22Rv1 (cell line): ENCODE measurements at regions not wholly inside any gene's neighbourhood (a gene's known extent, or its start where the extent isn't known, plus 50 kb on each side); places are given as distances from the start of the nearest gene placed in this dataset.
"Not testable (repeated sequence)": the region's sequence is repeated elsewhere in the genome, so short reads cannot be mapped to it uniquely, and the experiment has no call there.

Source experiments
- ZFX ChIP-seq: fragments of 450-650 bp; IDR thresholded peaks from 2 replicates; pipeline ENCODE4 v1.6.1; 2017; ENCODE audit warnings: antibody characterized with exemption, borderline replicate concordance
- TF ChIP-seq, protein P1 (sequence below): fragments of 450-650 bp; IDR thresholded peaks from 2 replicates; pipeline ENCODE4 v1.5.1; 2017; ENCODE audit warnings: mild to moderate bottlenecking

DNA sequence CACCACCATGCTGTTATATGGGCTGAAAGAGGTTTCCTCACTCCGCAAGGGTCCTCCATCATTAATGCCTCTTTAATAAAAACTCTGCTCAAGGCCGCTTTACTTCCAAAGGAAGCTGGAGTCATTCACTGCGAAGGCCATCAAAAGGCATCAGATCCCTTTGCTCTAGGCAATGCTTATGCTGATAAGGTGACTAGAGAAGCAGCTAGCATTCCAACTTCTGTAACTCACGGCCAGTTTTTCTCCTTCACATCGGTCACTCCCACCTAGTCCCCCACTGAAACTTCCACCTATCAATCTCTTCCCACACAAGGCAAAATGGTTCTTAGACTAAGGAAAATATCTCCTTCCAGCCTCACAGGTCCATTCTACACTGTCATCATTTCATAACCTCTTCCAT lies 124.2 kb upstream of the RMP24 start:
- TF ChIP-seq, protein P1, sequence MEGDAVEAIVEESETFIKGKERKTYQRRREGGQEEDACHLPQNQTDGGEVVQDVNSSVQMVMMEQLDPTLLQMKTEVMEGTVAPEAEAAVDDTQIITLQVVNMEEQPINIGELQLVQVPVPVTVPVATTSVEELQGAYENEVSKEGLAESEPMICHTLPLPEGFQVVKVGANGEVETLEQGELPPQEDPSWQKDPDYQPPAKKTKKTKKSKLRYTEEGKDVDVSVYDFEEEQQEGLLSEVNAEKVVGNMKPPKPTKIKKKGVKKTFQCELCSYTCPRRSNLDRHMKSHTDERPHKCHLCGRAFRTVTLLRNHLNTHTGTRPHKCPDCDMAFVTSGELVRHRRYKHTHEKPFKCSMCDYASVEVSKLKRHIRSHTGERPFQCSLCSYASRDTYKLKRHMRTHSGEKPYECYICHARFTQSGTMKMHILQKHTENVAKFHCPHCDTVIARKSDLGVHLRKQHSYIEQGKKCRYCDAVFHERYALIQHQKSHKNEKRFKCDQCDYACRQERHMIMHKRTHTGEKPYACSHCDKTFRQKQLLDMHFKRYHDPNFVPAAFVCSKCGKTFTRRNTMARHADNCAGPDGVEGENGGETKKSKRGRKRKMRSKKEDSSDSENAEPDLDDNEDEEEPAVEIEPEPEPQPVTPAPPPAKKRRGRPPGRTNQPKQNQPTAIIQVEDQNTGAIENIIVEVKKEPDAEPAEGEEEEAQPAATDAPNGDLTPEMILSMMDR, result not testable (repeated sequence)
- not testable (repeated sequence) for TF ChIP-seq ZFX
